ENCODE measurements at regions not wholly inside any gene's neighbourhood (a gene's known extent, or its start where the extent isn't known, plus 50 kb on each side); places are given as distances from the start of the nearest gene placed in this dataset.

- TF ChIP-seq EZH2phosphoT487 (IDR thresholded peaks at IDR 0.05; ENCODE audit: low read depth, severe bottlenecking, unreplicated experiment) (no peak), CTCF (IDR thresholded peaks at IDR 0.05; ENCODE audit: poor library complexity) (no peak), EZH2 (IDR thresholded peaks at IDR 0.05; ENCODE audit: borderline replicate concordance) (no peak)
These were observed 147.5 kb upstream of the PITX2 start for GRCh38 chr4:110770353-110770752.
